NCI-H1092 (cell line): ENCODE measurements at regions not wholly inside any gene's neighbourhood (a gene's known extent, or its start where the extent isn't known, plus 50 kb on each side); places are given as distances from the start of the nearest gene placed in this dataset.
"Not testable (repeated sequence)": the region's sequence is repeated elsewhere in the genome, so short reads cannot be mapped to it uniquely, and the experiment has no call there.

Experiments used
- DNase-seq: peaks from one replicate; lab custom pipeline; 2025; lab: John Stamatoyannopoulos, UW

DNA sequence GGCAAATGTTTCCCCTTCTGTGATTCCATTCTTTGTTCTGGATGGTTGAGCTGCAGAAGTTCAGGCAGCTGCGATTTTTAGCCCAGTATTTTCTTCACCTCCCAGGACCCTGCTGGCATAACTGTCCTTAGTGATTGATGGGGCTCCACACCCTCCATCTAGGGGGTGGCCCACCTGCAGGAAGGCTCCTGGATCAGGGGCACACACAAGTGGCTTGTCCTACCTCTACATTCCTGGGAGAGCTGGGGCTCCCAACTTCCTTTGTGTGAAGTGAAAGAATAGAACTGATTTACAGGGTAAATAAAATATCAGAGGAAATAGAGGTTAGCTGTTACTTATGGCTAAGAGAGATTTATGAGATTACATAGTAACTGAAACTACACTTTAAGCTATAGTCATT is 129.5 kb upstream of the MAP3K7 start:
- no peak for DNase-seq

DNA sequence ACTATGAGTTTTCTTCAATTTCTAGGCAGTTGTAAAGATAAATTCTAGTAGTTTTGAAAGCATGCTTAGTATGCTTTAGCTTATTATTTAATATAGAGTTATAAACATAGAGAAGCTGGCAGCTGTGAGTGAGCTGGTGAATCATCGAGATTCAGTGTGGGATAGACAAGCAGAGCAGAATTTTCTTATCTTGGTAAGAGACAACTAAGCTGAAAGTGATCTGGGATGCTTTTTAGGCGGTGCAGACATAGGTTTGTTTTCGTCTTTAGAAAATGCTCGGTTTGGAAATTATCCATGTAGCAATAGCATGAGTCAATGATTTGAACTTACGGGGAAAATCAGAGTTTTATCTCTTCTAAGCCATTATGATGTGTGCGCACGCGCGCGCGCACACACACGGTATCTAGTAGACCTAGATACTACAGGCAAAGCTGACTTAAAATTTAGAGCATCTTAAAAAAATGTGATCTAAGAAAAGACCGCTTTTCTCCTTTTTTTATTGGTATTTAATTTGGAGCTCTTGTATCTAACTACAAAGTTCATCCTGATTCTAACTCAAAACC is 128.3 kb upstream of the MAP3K7 start:
- no peak for DNase-seq

DNA sequence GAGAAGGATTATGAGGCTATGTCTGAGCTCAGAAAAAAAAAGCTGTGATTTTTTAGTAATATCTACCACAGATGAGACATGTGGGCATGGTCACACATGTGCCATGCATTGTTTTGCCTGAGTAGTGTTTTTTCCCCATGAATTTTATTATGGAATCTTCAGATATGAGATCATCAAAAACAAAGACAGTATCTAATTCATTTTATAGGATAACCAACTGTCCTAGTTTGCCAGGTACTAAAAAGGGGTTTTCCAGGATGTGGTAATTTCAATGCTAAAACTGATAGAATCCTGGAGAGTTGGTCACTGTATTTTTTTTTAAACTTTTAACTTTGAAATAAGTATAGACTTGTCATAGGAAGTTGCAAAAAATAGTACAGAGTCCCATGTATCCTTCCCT is 127.4 kb upstream of the MAP3K7 start:
- no peak for DNase-seq

DNA sequence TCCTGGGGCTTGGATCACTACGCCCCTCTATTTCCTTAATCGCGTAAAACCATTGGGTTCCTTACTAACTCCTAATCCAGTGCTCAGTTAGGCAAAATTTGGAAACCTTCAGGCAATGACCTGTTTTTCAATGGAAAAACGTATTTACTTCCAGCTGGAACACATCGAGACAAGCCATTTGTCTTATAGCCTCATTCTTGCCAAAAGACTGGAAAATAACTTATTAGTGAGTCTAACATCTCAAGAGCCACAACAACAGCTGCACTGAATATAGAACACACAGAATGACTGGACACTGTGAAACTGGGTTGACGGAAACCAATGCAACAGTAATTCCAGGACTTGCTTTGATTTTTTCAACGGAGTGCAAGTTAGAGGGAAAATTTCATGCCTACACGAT is 125.2 kb upstream of the MAP3K7 start:
- no peak for DNase-seq

DNA sequence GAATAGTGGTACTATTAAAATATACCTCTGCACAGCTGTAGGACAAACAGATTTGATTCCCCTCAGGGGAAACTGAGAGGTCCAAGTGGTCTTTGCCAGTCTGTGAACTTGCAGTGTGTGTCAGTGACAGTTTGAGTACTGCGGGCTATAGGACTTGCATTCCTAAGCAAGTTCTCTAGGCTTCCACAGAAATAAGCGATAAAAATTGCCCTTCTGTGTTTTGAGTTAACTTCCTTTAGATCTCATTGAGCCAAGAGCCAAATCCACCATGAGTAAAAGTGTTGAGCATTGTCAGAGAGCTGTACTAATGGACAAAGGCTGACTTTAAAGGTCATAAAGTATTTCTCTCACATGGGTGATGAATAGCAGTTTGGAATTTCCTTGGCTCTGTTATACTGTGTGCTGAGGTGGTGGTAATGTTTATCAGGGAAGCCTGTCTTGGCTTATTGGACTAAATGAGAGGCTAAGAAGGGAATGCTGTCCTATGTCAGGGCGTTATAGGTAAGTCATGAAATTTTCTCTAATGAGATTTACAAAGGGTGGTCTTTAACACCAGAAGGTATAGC is 122.6 kb upstream of the MAP3K7 start:
- DNase-seq = no peak

DNA sequence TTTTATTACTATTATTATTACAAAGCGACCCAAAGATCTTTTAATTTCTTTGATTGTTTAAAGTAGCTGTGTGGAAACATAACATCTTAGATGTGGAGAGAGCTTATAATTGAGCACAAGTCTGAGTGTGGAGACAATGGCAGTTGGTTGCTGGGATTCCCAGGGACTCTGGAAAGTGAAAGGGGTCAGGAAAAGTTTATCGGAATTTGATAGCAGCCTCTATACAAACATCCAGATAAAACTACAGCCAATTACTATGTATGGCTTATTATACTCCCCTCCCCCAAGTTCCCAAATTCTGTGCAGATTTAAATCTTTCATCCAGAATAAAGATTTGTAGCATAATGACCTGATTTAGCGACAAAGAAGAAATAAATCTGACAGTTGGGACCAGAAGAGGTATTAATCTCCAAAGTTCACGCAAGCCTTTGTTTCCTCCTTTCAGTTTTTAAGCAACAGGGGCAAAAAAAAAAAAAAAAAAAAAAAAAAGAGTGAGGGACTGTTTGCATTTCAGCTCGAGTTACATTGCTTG is 121.4 kb upstream of the MAP3K7 start:
- DNase-seq = no peak

DNA sequence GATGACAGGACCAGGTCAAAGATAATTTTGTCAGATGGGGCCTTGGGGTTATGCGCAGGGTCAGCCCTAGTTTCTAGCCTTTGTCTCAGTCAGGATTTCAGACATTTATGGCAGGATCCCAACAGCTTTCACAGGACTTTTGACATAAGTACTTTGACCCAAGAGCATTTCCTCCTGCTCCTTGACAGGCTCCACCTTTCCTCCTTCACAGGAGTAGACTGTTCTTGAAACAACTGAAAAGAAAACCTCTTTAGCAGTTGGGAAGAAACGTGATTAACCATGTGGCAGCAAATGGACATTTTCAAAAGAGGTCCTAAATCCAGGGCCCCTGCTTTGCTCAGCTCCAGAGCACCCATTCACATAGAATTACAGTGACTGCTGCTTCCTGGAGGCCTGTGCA is 120.4 kb upstream of the MAP3K7 start:
- DNase-seq = no peak

DNA sequence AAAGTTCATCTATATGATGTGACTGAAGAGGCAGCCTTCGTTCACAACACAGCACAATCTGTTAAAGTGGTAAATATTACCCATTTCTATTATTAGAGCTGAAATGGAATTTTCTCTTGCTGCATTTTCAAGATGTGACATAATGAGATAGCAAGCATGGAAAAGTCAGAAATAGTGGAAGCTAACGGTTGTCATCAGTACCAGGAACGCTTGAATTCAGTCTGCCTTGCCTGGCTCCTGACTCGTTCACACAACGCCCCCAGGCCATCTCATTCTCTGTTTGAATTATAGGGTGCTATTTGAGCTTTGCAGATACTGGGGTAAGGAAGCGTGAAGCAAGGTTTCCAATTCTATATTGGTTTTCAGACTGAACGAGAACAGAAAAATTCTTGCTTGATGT is 116.5 kb upstream of the MAP3K7 start:
- no peak for DNase-seq

DNA sequence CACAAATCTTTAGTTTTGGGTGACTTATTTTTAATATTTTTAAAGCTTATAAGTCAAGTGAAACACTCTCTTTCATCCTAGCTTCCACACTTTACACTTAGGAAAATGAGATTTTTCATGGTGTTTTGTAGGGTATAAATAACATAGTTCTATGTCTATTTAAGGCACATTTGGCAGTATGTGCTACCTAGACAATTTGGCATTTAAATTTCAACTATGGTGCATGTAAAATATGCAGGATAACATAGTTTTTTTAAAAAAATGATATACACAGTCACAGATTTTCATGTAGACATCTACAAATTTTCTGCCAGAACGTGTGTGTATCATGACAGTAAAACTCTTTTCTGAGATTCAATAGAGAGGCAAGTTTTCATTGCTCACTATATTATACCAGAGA is 115.1 kb upstream of the MAP3K7 start:
- no peak for DNase-seq

DNA sequence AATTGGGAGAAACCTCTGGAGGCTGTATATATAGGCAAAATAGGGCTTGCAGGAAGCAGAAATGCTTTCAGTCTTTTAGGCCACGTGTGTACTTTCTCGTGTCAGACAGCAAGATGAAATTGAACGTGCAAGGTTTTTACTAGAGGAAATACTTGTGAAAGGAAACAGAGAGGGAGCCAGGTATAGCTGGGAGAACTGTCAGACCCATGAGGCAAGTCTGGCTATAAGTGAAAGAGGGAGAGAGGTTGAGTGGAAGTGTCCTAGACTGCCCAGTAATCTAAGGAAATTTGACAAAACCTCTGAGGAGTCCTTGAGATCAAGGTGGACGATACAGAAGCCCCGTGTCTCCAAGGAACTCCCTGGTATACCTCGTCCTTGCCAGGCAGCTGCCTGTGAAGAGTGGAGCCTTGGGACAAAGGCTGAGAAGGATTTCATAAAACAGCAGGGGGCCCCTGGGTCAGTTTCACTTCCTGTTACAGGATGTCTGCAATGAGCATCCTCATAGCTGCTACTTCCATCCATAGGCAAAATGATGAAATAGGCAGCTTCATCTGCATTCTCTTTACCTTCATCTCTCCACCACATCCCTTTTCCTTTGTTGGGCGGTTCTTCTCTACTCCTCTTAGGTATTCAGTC is 114.4 kb upstream of the MAP3K7 start:
- DNase-seq = no peak

DNA sequence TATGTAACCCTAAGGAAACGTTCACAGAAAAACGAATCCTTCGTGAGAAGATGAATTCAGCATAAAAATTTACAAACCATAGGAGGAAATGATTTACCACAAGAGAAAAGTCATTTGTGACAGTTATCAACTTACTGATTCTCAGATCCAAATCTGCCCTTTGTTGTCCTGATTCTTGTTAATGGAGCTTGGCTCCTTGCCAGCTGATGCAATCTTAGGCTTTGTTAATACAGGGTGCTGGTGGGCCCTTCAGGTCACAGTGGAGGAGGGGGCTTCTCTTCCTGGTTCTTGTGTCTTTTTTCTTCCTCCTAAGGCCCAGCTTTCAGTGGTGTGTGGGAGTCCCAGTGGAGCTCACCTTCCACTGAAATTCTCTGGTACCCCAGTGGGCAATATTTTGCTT is 108.4 kb upstream of the MAP3K7 start:
- DNase-seq = no peak

DNA sequence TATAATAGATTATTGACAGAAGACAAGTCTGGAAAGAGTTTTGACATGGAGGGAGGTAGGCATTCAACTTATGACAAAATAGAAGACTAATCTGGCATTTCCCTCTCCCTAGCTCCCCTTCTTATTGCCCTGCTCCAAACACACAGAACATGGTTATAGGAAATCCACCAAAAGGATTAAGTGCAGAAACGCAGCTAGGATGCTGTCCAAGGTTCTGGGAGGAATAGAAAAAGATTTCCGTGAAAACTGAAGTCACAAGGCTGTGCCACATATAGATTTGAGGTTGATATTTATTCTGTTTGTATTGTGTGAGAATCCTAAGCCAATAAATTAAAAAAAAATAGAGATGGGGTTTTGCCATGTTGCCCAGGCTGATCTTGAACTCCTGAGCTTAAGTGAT is 107.9 kb upstream of the MAP3K7 start:
- no peak for DNase-seq

DNA sequence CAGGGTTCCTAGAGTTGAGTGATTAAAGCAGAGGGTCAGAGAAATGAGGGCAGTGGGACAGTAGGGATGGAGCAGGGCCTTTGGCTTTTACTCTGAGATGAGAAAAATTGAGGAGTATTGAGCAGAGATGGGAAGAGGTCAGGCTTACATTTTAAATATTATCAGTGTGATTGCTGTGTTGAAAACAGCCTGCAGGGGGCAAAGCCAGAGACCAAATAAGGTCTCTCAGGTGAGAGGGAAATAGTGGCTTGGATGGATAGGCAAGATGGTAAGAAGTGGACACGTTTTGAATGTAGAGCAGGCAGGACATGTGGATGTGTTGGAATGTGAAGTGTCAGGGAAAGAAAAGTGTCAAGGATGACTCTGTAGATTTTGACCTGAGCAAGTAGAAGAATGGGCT is 105.0 kb upstream of the MAP3K7 start:
- DNase-seq = no peak

DNA sequence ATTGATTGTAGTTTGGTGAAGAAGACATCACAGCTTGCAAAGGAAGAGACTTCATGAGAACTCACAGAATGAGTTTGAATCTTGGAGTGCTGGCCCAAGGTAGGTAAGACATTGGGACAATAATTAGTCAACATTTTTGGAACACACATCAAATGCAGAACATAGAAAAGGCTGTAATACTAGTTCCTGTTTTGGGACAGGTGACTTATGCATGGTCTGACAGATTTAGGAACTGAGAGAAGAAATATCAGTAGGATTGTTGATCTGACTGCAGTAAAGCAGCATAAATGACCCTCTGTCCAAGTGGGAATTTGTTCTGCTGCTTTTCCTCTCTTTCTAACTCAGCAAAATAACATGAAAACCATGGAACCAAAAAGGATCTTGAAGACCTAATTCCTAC is 102.3 kb upstream of the MAP3K7 start:
- no peak for DNase-seq

DNA sequence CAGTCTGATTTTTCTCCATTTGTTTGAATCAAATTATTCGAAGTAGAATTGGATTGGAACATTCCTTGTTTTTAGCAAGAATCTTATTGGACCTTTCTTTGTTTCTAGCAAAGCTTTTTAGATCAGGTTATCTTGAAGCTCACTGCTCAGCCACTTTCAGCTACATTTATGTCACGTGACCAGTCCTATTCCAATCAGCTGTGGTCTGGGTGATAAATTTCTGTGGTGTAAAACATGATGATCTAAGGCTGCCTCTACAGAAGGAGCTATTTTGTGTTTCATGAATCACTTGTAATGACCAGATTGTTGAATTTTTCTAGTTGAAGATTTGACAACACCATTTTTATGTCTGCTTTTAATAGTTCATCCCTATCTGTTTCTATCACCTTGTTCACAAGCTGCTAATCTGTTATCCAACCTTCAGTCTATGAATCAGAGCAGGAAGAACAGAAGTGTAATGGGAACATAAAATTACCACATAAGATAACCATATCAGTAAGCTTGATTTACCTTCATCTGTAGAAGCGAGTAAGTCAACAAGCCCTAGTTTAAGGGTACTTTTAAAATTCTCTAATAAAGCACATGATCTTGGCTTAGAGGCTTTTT is 101.0 kb upstream of the MAP3K7 start:
- DNase-seq = no peak

DNA sequence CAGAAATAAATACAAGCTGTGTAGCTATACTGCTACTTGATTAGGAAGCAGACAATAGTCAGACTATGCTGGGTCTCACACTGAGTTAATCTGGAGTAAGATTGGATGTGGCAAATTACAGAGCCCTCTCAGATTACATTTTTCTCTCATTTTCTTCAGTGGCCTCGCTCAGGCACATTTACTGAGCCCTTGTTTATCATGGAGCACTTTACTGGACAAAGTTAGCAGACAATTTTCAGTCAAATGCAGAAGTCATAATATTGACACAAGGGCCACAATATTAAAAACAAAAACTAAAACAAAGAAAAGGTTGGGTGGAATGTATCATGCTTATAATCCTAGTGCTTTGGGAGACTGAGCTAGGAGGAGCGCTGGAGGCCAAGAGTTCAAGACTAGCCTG is 95.0 kb upstream of the MAP3K7 start:
- DNase-seq = no peak

DNA sequence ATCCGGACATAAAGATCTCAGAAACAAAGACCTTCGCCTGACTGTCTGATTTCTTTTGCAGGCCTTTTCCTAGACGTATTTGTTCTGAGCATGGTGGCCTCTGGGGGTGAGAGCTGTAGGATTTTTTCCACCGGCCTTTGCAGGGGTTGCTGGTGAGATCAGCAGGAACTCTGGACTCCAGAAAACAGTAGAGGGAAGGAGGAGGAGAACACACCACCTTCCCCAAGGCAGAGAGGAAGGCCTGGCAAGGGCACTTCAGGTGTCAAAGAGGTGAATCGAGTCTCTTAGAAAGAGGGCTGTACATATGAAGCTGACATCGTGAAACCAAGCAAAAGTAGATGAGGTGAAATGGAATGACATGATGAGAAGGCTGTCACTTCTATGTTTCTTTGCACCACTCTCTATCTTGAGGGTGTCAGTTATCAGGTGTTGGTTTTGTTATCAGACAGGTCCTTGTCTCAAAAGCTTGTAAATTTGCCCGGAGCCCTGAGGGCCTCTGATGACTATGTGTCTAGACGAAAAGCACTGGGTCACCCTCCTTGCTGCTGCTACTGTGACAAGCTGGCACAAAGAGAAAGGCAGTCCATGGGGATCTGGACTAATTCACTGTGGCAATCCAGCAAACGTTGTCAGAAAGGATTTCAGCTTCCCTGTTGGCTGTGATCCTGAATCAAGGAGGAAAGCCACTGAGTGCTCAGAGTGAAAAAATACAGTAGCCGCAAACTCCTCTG is 91.3 kb upstream of the MAP3K7 start:
- DNase-seq = no peak

DNA sequence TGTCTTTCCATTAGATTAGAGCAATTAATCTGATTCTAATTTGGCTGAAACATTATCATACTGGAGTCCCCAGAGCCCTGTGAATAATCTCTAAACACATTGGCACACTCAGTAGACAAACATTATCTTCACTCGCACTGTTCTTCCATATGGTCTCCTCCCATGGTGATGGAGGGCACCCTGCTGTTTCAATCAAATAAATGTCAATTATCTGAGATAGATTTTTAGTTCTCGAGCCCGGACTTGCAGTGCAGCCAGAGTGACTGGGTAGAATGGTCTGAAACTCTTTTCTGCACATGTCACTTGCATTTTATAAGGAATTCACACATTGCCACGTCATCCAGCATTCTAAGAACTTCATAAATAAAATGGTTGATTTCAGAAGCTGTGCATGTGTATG is 90.6 kb upstream of the MAP3K7 start:
- peak; percentile 56 for DNase-seq

DNA sequence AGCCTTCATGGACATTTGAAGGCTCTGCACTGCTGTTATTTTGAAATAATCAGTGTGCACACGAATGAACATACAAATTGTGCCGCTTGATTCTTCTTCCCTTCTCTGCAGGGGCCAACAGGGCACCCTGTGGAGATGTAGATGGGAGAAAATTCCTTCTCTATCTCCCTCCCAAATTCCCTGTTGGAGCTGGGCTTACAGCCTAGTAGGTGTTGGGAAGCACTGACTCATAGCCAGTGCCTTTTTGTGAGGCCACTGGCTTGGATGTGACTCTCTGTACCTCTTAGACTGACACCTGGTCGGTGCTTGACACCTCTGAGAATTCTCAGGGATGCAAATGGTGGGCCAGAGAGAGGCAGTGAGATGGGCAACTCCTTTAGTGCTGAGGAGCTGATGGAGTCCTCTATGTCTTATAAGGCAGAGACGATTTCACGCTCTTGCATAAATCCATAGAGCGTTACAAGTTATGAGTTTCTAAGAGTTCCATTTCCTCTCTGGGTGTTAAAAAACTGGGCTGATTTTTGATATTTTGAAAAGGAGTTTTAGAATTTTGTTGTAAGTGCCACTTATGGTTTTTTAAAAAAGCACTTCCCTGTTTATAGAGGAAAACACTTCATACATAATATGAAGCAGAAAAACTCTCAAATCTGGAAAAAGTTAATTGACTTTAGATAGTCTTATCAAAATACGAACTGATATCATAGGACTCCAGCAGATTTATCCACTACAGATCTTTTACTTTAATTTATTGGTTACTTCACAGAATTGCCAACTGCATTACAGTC is 89.8 kb upstream of the MAP3K7 start:
- no peak for DNase-seq

DNA sequence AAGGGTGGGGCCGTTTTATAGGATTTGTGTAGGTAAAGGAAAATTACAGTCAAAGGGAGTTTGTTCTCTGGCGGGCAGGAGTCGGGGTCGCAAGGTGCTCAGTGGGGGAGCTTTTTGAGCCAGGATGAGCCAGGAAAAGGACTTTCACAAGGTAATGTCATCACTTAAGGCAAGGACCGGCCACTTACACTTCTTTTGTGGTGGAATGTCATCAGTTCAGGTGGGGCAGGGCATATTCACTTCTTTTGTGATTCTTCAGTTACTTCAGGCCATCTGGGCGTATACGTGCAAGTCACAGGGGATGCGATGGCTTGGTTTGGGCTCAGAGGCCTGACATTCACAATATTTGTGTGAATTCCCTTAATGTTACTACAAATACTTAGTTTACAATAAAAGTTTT is 88.2 kb upstream of the MAP3K7 start:
- DNase-seq = not testable (repeated sequence)

DNA sequence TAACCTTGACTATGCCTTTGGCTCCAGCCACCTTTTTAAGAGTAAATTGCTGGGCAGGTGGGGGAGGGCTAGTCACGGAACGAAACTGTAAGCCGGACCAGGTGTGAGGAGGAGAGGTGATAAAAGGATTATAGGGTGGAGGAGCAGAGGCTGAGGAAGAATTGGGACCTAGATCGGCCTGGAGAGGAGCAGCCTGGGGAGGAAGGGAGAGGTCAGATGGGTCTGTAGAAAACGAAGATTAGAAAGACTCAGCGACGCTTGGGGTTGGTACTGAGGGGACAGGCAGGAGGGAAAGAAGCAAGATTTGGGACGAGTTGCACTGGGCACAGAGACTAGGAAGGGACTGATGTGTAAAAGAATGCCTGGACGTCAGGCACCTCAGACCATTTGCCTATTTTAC is 87.2 kb upstream of the MAP3K7 start:
- not testable (repeated sequence) for DNase-seq

DNA sequence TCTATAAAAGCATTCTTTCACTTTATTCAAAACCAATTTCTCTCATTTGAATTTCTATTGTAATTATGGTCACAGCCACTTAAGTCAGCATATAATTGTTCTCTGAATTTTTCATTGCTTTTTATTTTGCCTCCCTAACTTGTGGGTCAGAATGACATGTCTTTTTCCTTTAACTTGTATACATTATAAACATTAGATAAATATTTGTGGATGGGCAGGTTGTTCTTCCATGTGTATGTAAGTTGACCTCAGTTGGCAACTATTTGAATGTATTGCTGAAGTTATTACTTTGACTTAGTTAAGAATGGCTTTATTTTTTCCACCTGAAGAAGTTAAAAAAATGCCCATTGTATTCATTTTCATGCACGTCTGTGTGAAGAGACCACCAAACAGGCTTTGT is 83.0 kb upstream of the MAP3K7 start:
- no peak for DNase-seq
